Midbrain (tissue), 1 donor: ENCODE measurements at regions not wholly inside any gene's neighbourhood (a gene's known extent, or its start where the extent isn't known, plus 50 kb on each side); places are given as distances from the start of the nearest gene placed in this dataset.
"Not testable (repeated sequence)": the region's sequence is repeated elsewhere in the genome, so short reads cannot be mapped to it uniquely, and the experiment has no call there.

Experiments used
- DNase-seq: peaks from one replicate; lab custom pipeline; 2025; lab: John Stamatoyannopoulos, UW

- no peak for DNase-seq
Measured at GRCh38 chr10:56469482-56469881, 108.4 kb upstream of the ZWINT start.

GRCh38 chr10:56466005-56466404 lies 104.9 kb upstream of the ZWINT start:
- no peak for DNase-seq

GRCh38 chr10:56449770-56450169 lies 88.7 kb upstream of the ZWINT start:
- DNase-seq: no peak

- DNase-seq: not testable (repeated sequence)
Measured at GRCh38 chr10:56447613-56448012, 86.6 kb upstream of the ZWINT start.

- DNase-seq: not testable (repeated sequence)
Measured at GRCh38 chr10:56441337-56441736, 80.3 kb upstream of the ZWINT start.
